Embryonic facial prominence (tissue), 1 donor: ENCODE measurements at regions not wholly inside any gene's neighbourhood (a gene's known extent, or its start where the extent isn't known, plus 50 kb on each side); places are given as distances from the start of the nearest gene placed in this dataset.
A peak's percentile ranks its signal among the peaks of the same experiment; 100 is the strongest.
"Not testable (repeated sequence)": the region's sequence is repeated elsewhere in the genome, so short reads cannot be mapped to it uniquely, and the experiment has no call there.

ENCODE experiments used
- DNase-seq: peaks from one replicate; pipeline ENCODE4 v3.0.0-alpha.2; 2016; ENCODE audit errors: extremely low spot score

DNA sequence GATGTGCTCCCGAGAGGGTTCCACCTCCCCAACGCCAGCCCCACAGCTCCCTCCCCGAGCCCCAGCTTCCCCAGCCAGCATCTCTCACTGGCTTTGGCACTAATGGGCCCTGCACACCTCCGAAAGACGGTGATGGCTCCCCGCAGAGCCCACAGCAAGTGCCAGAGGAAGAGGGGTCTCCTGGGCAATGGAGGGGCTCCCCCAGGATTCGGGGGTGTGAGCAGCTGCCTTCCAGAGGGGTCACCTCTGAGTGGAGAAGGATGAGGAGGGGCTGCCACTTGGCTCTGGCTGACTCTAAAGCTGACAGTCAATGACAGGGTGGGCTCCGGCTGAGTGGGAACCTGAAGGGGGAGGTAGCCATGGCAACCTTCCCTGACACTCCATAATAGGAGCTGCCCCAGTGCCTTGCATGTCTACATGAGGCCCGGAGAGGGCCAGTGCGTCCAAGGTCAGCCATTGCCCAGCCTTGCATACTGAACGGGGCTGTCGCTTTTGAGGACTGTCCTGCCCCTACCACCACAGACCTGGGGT, 98.6 kb upstream of the SYT13 start:
- no peak for DNase-seq

DNA sequence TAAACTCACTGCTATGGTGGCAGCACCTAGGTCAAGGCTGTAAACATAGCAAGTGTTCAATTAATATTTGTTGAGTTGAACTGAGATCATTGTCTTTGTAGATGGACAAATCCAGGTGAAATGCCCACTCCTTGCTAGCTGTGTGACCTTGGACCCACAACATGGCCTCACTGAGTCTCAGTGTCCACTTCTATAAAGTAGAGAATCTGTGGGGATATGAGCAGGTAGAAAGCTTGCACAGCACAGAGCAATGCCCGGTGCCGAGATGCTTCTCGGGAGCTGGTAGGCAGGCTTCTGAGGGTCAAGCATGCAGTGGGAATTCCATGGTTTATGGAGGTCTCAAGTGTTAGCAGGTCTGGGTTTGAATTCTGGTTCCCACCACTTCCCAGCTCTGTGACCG, 97.9 kb upstream of the SYT13 start:
- no peak for DNase-seq

DNA sequence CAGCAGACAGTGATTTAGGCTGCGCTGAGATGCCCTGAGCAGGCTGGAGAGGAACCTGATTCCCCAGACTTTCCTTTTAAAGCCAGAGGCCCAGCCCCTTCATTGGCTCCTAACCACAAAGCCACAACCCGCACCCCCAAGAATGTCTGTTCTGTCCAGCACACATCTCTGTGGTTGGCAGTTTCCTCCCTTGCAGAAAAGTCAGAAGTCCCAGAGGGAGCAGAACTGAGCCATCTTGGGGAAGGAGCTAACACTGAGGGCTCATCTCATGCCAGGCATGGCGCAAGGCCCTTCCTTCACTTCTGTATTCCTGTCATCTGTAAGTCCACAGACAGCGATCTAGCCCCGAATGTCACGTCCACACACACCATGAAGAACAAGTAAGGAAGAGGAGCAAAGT, 97.1 kb upstream of the SYT13 start:
- DNase-seq: no peak

DNA sequence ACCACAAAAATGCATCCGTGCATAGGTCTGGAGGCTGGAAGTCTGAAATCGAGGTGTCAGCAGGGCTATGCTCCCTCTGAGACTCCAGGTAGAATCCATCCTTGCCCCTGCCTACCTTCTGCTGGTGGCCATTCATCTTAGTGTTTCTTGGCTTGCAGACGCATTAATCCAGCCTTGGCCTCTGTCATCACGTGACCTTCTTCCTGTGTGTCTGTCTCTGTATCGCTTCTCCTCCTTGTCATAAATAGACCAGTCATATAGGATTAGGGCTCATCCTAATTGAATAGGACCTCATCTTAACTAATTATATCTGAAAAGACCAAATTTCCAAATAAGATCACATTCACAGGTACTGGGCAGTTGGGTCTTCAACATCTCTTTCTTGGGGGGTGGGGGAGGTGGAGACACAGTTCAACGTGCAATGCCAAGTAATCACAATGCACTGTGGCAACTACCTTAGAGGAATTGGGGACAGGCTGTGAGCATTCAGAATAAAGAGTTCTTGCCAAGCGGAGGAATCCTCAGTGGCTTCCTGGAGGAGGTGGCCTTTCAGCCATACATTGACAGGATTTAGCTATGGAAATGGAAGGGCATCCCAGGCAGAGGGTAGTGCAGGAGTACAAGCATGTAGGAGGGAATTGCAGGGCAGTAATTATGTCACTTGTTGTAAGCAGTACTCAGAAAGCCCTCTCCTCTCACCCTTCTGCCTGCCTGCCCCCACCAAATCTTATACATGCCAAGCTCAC, 96.2 kb upstream of the SYT13 start:
- no peak for DNase-seq

DNA sequence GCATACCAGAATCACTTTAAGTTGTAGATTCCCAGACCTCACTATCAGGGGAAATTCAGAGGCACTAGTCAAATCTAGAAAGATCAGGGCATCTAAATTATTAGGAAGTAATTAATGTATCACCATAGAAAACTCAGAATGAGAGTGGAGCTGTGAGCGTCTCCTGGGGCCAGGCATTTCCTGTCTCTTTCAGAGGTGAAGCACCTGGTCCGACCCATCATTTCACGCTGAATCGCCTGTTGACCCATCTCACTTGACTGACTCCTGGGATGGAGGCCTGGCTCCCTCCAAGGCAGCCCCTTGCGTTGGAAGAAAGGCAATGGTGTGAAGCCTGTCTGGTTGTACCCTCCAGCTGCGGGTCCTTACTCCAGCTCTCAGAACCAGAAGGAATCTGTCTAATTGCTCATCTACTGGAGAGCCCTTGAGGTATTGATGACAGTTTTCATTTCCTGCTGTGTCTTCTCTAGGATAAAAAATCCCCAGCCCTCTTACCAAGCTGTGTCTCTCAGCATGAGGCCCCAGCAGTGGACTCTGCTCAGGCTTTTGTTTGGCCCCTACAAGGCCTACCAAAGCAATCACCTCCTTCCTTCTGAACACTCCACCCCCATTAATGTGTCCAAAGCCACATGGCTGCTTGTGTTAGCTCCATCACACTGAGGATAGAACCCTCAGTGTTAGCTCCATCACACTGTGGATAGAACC, 93.2 kb upstream of the SYT13 start:
- no peak for DNase-seq

DNA sequence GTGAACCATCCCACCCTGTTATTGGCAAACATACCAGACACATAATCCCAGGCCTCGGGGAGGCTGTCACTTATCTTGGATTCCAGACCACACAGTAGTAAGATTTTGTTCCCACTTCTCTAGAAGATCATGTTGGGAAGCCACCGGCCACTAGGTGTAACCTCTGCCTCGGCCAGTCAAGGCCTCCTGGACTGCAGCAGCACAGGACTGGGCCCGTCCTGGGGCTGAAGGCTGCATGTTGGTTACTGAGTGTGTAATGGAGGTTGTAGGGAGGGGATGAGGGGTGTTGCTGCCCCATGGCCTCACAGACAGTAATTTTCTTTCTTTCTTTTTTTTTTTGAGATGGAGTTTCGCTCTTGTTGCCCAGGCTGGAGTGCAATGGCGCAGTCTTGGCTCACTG, 92.4 kb upstream of the SYT13 start:
- no peak for DNase-seq

DNA sequence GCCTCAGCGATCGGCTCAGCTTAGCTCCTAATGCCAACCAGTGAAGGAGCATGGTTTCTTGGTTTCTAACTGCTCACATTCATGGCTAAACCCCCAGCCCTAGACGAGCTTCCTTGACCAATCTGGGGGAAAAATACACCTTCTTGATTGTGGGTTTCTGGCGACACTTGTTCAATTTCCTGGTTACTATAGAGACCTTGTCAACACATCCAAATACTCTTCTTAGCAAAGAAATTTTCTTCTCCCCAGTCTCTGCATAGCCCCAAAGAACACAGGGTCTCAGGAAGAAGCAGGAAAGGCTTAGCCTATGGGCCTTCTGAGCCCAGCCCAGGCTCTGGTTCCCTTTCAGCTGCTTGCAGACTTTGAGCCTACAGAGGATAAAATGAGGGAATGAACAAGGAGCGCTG, 88.5 kb upstream of the SYT13 start:
- no peak for DNase-seq

DNA sequence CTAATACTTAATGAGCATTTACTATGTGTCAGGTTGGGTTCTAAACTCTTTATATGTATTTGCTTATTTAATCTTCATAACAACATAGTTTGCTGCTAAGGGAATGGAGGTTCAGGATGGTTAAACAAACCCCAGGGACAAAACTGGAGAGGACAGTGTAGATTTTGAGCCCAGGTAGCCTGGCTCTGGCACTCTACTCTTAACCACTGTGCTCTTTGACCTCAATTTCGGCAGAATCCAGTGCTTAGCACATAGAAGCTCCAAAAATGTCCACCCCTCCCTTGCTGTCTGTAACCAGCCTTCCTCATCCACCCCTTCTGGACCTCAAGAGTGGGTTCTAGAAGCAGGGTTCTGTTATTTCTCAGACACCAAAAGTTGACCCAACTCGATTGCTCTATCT, 88.0 kb upstream of the SYT13 start:
- DNase-seq: no peak

DNA sequence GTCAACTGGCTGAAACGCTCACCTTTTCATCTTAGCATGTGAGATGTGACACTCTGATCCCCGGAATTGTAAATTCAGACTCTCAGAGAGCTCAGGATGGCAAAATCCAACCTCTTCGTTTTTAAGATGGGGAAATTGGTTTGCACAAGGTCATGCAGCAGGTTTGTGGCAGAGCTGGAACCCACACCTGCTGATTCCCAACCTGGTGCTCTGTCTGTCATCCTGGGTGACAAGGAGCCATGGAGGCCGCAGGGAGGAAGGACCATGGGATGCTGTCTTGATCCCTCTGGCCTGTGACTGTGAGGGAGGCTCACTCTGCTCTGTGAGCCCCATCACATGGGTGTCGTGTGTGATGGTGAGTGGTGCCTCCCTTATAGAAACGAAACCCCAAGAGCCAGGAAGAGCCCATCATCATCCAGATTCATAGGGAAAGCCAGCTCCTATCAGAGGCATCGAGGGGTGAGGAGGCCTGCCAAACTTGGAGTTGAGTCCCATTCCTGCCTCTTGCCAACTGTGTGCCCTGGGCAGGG, 87.4 kb upstream of the SYT13 start:
- DNase-seq: no peak

DNA sequence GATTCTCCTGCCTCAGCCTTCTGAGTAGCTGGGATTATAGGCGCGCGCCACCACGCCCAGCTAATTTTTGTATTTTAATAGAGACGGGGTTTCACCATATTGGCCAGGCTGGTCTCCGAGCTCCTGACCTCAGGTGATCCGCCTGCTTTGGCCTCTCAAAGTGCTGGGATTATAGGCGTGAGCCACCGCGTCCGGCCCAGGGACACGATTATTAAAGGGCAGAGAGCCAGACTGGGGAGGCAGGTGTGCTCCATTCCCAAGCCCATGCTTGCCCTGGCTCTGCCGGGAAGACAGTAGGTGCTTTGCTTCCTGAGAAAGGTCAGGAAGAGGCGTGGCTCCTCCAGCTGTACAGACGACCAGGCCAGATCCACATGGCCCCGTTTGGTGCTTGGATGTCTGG, 86.3 kb upstream of the SYT13 start:
- not testable (repeated sequence) for DNase-seq

DNA sequence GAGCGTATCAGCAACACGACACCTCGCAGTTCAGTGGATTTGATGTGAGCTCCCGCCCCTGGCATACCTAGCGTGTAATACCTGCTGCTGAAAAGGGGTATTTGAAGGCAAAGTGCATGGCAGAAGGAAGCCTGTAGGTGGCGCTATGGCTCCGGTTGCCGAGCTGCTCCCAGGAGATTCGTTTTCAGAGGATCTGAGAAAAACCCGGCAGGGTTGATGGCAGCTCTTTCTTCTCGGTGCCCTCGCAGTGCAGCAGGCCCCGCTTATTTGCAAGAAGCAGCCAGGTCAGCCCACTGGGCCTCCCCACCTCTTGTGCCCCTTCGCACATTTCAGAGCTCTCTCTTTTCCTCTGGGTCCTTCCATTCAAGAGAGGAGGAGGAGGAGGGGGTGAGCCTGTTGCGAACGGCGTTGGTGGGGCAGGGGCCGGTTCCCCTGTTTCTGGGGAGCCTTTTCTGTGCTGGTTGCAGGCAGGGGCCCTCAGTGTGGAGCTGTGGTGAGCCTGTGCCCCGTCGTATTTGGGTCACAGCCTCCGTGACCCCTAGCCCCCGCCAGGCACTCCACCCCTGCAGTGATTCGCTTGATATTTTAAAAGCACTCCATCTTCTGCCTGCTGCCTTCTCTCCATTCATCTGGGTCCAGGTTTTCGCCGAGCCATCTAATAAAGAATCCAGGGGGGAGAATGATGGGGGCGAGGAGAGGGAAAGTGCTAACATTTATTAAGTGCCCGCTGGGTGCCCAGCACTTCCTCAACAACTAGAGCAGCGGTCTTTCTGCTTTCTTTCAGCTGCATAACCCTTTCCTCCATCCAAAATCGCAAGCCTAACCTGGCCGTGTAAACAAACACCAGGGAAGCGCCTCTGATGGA, 85.3 kb upstream of the SYT13 start:
- peak; percentile 75 for DNase-seq

DNA sequence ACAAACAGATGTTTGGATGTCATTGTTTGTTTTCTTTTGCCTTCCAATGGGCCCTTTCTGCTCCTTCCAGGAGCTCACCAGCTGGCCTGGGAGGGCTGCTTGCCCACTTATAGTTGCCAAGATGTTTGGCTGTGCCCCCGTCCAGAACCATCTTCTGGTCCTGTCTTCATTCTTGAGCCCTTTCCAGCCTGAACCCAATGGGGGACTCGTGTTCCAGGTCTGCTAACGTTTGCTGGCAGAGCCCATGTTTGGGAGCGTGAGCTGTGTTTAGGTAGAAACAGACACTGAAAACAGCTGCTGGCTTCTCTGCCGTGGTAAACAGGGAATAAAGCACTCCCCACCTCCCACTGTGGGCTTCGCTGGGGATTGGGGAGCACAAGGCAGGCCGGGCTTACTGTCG, 83.2 kb upstream of the SYT13 start:
- DNase-seq: no peak

DNA sequence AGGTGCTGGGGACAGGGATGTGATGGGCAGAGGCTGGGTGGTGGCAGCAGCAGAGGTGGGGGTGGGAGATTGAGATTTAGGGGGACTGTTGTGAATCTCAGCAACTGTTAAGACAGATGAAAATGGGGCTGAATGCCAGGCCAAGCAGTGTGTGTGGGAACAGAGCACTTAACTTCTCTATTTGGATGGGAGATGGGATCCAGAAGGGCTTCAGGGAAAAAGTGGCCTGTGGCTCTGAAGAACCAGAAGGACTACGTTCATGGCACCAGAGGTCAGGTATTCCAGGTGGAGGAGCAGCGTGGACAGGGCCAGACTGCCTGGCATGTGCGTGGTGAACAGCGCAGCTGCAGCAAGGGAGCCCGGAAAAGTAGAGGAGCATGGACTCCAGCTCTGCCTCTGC, 82.6 kb upstream of the SYT13 start:
- DNase-seq: no peak

DNA sequence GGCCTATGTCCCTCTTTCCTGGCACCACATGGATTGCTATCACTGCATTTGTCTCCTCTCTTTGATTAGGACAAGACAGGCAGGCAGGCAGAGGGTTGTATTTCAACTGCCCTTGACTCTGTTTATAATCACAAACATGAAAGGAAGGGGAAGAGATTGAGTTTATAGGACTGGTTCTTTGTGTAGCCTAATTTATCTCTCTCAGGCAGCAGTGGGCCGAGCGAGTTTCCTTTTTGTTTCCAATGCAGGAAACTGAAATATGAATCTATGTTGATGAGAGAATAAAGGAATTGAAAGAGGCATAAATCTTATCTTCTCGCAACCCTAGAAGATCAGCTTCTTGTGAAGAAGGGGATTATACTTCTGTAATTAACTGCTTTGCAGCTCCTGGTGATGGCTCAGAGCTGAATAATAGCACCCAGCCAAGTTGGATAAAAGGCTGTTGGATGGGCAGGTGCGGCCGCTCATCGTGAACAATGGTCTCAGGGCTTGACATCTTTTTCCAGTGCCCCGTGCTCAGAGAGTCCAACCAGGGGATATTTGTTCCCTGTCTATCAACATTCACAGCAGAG, 80.6 kb upstream of the SYT13 start:
- no peak for DNase-seq

DNA sequence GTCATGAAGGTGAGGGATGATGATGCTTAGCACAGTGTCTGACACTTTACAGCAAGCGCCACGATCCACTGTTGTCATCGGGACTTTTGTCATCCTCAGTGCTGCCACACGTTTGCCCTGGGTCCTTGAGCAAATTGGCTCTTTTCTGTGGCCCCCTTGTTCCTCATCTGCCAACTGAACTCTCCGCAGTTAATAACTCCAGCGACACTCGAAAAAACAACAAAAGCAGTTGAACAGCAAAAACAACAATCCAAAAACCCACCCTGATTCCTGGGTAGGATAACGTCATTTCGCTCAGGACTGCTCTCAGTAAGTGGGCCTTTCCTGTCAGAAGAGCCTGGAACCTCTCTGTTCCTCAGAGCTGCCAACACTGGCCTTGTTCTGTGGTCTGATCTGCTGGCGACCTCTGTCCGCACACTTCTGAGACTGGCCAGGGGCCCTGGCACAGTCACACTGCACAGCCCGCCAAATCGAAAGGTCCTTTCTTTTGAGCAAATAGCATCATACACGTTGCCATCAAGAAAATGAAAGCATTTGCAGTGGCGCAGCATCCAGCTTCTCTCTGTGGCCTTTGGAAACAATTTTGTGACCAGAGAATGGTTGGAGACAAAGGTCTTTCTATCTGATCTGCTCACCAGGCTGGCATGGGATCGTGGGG, 79.9 kb upstream of the SYT13 start:
- no peak for DNase-seq

DNA sequence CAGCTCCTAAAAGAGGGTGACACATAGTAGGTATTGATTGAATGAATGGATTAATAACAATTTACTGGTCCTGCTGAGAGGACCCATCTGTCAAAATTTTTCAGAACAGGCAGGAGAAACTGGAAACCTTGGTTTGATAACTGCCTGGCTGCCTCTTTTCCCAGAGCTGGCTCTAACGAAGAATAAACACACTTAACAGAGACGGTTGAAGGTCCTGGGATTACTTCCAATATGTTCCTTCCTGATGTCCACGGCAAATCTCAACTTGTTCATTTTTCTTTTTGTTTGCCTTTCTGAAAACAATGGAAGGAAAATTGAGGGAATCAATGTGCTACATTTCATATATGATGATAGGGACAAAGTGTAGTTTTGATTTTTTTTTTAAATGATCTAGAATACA, 76.5 kb upstream of the SYT13 start:
- no peak for DNase-seq

DNA sequence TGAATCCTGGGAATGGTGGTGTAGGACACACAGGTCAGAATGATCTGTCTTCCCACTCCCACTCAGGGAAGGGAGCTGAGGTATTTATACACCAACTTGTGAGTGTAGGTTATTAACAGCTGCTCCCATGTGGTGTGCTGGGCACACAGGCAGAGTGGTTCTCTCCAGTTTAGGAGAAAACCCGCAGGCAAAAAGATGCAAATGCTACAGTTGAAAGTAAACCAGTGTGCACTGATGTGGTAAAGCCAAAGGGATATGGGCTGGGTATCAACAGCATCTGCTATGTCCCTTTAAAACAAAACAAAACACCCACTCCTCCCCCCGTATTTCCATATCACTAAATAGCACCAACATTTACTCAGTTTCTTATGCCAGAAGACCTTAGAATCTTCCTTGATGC, 75.4 kb upstream of the SYT13 start:
- no peak for DNase-seq

DNA sequence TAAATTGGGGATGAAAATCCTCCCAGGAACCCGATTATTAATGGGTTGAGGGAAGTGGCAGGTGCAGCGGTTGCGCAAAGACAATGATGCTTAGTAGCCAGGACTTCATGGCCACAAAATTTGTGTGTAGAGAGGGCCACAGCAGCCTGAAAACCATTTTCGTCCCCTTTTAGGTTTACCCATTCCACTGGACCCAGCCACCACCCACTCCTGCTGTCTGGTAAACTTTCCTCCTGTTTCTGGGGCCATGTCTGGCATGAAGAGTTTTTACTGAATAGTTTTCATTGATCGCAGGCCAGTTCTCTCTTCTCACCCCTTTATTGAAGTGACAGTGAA, 69.5 kb upstream of the SYT13 start:
- DNase-seq: no peak

DNA sequence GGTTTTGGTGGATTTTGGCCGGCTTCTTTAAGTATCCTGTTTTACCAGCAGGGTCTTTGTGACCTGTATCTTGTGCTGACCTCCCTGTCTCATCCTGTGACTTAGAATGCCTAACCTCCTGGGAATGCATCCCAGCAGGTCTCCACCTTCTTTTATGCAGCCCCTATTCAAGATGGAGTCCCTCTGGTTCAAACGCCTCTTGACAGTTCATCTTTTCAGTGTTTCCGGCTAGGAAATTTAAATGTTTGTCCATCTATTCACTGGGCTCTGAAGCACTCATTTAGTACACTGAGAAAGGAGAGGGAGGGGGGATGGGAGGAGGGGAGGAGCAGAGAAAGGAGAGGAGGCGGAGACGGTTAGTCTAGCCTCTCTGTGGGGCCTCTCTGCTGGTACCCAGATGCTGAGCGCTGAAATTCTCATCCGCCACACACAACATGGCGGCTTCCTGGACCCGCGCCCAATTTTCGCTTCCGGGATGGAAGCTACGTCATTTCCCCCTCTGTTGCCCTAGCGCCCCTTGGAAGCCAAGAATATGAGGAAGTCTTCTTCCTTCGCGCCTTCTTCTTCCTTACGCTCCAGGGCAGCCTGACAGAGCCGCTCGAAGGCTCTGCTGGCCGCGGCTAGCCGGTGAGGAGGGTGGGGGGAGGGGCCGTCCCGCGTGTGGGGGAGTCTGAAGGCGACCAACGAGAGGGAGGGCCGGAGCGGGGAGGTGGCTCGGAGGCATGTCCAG, 69.0 kb upstream of the SYT13 start:
- peak; percentile 88 for DNase-seq

DNA sequence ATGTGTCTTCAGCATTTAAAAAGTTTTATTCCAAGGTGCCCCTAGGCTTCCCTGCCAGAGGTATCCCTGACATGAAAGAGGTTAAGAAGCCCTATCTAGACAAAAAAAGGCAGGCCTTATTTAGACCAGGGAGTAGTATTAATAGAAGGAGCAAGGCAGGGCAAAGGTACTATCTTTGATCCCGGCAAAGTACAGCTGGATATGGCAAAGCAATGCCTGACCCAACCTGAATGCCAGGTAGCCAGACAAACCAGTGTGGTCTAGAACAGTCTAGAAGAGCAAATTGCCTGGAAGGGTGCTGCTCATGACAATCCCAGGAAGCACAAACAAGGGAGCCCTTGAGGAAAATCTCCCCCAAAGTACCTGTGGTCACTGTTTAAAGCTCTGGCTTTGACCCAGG, 62.6 kb upstream of the SYT13 start:
- no peak for DNase-seq
